ENCODE measurements at regions not wholly inside any gene's neighbourhood (a gene's known extent, or its start where the extent isn't known, plus 50 kb on each side); places are given as distances from the start of the nearest gene placed in this dataset.

DNA sequence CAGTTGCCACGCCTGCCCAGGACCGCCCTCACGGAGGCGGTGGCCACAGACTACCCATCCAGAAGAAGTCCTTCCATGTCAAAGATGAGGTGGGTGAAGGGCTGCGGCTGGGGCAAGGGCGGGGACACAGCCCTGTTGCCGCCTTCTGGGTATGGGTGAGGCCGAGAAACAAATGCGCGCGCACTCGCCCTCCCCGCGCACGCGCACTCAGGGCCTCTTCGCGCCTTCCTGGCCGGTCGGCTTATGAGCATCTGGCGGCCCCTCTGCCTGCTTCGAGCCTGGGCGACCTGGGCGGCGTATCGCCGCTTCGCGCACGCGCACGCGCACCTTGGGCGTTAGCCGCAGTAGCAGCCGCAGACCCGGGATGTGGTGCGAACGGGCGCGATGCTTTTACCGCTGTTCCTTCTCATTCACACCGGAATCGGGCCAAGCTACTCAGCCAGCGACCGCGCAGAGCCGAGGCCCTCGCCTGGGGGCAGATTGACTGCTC lies 931.7 kb downstream of the NLGN4Y start:
- Histone ChIP-seq H3K9me3 (no peaks in the 10 kb centered on the region), H3K4me3 (peak overlapping the region; percentile 35), H3K36me3 (no peaks in the 10 kb centered on the region), H3K27me3 (no peaks in the 10 kb centered on the region)
- peak; percentile 72 for DNase-seq

DNA sequence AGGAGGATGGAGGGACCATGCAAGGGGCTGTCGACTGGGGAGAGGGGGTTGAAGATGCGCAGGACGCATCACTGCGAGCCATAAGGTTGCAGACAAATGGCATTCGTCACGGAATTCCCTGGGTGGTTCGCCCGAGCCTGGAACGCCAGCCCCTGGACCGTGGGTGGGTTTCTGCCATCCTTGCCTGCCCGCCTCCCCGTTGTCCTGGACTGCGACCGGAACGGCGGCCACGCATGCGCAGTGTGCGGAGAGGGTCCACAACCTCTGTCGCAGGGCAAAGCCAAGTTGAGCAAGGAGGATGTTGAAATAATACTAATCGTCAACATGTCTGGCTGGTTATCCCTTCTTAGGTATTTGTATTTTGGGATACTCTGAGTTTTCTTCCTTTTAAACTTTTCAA lies 932.2 kb downstream of the NLGN4Y start:
- H3K9me3 ChIP-seq, result no peaks in the 10 kb centered on the region
- H3K36me3 ChIP-seq, result no peaks in the 10 kb centered on the region
- DNase-seq, result no peak
- H3K27me3 ChIP-seq, result no peaks in the 10 kb centered on the region
- H3K4me3 ChIP-seq, result peak overlapping the region; percentile 35

GRCh38 chrY:15457682-15458081 lies 933.4 kb downstream of the NLGN4Y start:
- Histone ChIP-seq H3K4me3 (no peak overlapping the region), H3K36me3 (no peaks in the 10 kb centered on the region), H3K9me3 (no peaks in the 10 kb centered on the region), H3K27me3 (no peaks in the 10 kb centered on the region)
- no peak for DNase-seq

- Histone ChIP-seq H3K4me3 (no peak overlapping the region), H3K36me3 (no peaks in the 10 kb centered on the region), H3K9me3 (no peaks in the 10 kb centered on the region), H3K27me3 (no peaks in the 10 kb centered on the region)
- DNase-seq, result no peak
Observed at GRCh38 chrY:15458426-15458825, 934.1 kb downstream of the NLGN4Y start.

GRCh38 chrY:15465880-15466279 lies 941.6 kb downstream of the NLGN4Y start:
- no peaks in the 10 kb centered on the region for H3K27me3 ChIP-seq
- no peak overlapping the region for H3K4me3 ChIP-seq

GRCh38 chrY:15466891-15467290 lies 942.6 kb downstream of the NLGN4Y start:
- H3K4me3 ChIP-seq, result no peak overlapping the region
- no peaks in the 10 kb centered on the region for H3K36me3 ChIP-seq
- DNase-seq, result no peak
- no peaks in the 10 kb centered on the region for H3K27me3 ChIP-seq
- no peaks in the 10 kb centered on the region for H3K9me3 ChIP-seq

More at GRCh38 chrY:15465880-15466279, 941.6 kb downstream of the NLGN4Y start:
- Histone ChIP-seq H3K36me3 (no peaks in the 10 kb centered on the region), H3K9me3 (no peaks in the 10 kb centered on the region)
- no peak for DNase-seq

- H3K27me3 ChIP-seq, result no peaks in the 10 kb centered on the region
- no peak overlapping the region for H3K4me3 ChIP-seq
- no peaks in the 10 kb centered on the region for H3K36me3 ChIP-seq
- DNase-seq, result no peak
- H3K9me3 ChIP-seq, result no peaks in the 10 kb centered on the region
Observed at GRCh38 chrY:15468091-15468490, 943.8 kb downstream of the NLGN4Y start.

DNA sequence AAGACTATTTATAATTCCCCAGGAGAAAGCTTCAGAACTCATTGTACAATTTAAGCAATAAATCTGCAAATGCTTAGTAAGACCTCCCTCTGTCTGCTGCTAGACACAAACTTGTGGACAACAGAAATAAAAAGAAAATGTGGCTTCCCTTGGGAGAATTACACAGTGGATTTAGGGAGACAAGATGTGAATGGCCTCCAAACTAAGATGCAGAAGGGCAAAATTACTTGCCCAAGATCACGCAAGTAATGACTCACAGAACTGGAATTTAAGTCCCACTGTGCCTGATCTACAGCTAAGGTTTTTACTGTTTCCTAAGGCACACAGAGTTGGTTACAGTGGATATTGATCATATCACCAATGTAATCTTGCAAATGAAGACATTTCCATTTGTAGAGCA lies 947.0 kb downstream of the NLGN4Y start:
- Histone ChIP-seq H3K27me3 (no peaks in the 10 kb centered on the region), H3K36me3 (no peaks in the 10 kb centered on the region), H3K4me3 (no peak overlapping the region), H3K9me3 (no peaks in the 10 kb centered on the region)
- no peak for DNase-seq

DNA sequence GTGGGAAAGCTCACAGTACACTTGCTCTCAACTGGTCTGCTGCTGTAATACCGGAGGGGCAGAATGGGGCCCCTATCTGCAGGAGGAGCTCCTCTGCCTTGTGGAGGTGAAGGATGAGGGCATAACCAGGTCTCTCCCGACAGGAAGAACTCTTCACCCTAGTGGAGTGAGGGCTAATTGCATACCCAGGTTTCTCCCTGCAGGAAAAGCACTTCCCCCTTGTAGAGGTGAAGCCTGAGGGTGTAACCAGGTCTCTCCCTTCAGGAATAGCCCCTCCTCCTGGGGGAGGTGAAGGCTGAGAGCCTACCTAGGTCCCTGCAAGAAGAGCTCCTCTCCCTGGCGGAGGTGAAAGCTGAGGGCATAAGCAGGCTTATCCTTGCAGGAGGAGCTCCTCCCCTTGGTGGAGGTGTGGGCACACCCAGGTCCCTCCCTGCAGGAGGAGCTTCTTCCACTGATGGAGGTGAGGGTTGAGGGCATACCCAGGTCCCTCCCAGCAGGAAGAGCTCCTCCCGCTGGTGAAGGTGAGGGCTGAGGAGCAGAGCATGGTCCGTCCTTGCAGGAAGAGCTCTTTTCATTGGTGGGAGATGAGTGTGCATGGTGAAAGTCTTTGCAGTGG lies 954.1 kb downstream of the NLGN4Y start:
- Histone ChIP-seq H3K4me3 (no peak overlapping the region), H3K9me3 (no peaks in the 10 kb centered on the region), H3K27me3 (no peaks in the 10 kb centered on the region), H3K36me3 (no peaks in the 10 kb centered on the region)
- no peak for DNase-seq

DNA sequence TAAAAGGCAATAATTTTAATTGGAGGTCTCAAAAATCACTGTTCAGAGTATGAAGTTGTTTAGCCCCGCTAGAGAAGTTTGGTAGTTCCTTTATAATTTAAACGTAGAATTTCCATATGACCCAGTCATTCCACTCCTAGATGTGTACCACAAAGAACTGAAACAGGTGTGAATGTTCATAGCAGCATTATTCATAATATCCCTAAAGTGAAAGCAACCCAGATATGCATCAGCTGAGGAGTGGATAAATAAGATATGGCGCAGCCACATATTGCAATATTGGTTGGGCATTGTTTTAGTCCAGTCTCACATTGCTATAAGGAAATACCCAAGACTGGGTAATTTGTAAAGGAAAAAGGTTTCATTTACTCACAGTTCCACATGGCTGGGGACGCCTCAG lies 976.2 kb downstream of the NLGN4Y start:
- H3K9me3 ChIP-seq, result no peaks in the 10 kb centered on the region
- no peak for DNase-seq

GRCh38 chrY:15501181-15501580 lies 976.9 kb downstream of the NLGN4Y start:
- Histone ChIP-seq H3K9me3 (no peaks in the 10 kb centered on the region), H3K36me3 (no peaks in the 10 kb centered on the region), H3K27me3 (no peaks in the 10 kb centered on the region), H3K4me3 (no peak overlapping the region)
- DNase-seq, result no peak

More for the DNA sequence above, 976.2 kb downstream of the NLGN4Y start:
- H3K4me3 ChIP-seq, result no peak overlapping the region
- no peaks in the 10 kb centered on the region for H3K27me3 ChIP-seq
- no peaks in the 10 kb centered on the region for H3K36me3 ChIP-seq

DNA sequence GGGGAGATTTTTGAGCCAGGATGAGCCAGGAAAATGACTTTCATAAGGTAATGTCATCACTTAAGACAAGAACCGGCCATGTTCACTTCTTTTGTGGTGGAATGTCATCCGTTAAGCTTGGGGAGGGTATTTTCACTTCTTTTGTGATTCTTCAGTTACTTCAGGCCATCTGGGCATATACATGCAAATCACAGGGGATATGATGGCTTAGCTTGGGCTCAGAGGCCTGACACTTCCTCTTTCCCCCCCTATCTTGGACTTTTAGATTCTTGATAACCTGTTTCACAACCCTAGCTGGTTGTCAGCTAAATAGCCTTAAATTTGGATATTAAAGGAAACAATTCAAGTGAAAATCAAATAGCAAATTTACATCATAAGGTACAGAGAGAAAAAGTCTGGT lies 986.0 kb downstream of the NLGN4Y start:
- no peak overlapping the region for H3K4me3 ChIP-seq
- no peaks in the 10 kb centered on the region for H3K27me3 ChIP-seq
- no peak for DNase-seq

DNA sequence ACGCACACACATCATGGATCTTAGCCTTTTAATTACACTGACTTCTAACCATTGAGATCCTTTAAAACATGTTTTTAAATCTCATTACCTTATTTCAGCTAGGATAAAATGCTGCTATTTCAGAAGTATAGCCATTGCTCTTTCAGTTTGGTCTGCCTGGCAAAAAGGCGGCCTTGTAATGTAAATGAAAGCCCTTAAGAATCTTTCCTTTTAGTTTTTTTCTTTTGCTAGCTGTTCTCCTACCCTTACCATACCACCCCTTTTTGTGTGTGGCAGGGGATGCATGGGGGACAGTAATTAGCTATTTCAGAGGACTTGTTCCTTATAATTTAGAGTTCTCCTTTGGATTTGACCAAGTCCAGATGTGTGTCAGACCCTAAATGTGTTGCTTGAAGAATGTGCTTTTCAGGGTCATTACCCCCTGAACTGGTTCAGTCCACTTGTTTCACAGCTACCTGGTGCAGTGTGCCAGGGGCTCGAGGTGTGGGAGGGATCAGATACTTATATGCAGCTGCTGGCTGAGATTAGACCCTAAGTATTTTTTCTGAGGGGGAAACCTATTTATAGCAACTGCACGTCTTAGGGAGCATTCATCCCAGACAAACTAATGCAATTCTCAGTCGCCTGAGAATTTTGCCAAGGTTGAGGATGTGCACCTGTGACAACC lies 986.8 kb downstream of the NLGN4Y start:
- no peak for DNase-seq
- Histone ChIP-seq H3K4me3 (no peak overlapping the region), H3K27me3 (no peaks in the 10 kb centered on the region), H3K36me3 (no peaks in the 10 kb centered on the region), H3K9me3 (no peaks in the 10 kb centered on the region)

More for the DNA sequence above, 986.0 kb downstream of the NLGN4Y start:
- H3K36me3 ChIP-seq, result no peaks in the 10 kb centered on the region
- H3K9me3 ChIP-seq, result no peaks in the 10 kb centered on the region

DNA sequence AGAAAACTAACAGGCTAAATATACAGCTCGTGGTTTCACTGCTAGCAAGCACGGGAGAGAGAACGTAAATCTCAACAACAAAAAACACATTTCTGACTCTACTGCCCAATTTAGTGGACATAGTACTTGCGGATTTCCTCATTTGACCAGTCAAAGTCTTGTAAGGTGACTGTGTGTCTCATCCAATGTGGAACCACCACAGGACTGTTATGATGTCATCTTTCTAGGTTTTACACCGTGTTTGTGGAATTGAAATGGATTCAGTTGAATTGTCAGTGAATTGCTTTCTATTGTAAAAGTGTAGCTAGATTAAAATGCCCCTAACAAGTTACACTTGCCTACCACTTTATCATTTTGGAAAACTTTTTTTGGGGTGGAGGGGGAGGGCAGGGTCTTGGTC lies 1010.8 kb downstream of the NLGN4Y start:
- H3K27me3 ChIP-seq, result no peaks in the 10 kb centered on the region
- no peaks in the 10 kb centered on the region for H3K36me3 ChIP-seq
- no peak overlapping the region for H3K4me3 ChIP-seq
- DNase-seq, result no peak
- H3K9me3 ChIP-seq, result no peaks in the 10 kb centered on the region

- H3K4me3 ChIP-seq, result no peak overlapping the region
- H3K27me3 ChIP-seq, result no peaks in the 10 kb centered on the region
- no peaks in the 10 kb centered on the region for H3K9me3 ChIP-seq
- DNase-seq, result peak; percentile 3
- no peaks in the 10 kb centered on the region for H3K36me3 ChIP-seq
Observed at GRCh38 chrY:15535784-15536511, 1011.6 kb downstream of the NLGN4Y start.

GRCh38 chrY:15540516-15540915 lies 1016.2 kb downstream of the NLGN4Y start:
- Histone ChIP-seq H3K36me3 (no peaks in the 10 kb centered on the region), H3K27me3 (no peaks in the 10 kb centered on the region), H3K9me3 (no peaks in the 10 kb centered on the region), H3K4me3 (no peak overlapping the region)
- no peak for DNase-seq

DNA sequence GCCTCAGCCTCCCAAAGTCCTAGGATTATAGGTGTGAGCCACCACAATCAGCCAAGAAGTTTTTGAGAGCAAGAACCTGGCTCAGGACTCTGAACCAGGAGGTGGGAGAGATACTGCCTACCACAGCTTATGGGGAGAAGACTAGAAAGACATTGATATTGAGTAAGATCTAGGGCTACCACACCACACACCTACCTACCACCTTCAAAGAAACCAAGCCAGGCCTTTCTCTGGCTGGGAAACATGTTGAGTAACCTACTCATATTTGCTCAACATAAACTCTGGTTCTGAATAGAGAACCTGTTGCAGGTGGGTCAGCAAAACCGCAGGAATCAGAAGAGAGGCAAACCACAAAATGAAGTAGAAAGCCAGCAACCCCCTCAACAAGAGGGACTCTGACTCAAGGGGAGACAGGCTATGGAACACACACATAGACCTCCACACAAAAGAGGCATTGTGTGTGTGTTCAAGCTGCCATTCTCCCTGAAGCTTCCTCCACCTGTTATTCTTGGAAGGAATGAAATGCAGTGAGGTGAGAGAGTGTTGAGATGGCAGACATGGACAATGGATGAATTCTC lies 1021.9 kb downstream of the NLGN4Y start:
- DNase-seq, result no peak
- H3K9me3 ChIP-seq, result no peaks in the 10 kb centered on the region
- H3K4me3 ChIP-seq, result no peak overlapping the region
- H3K36me3 ChIP-seq, result no peaks in the 10 kb centered on the region
- H3K27me3 ChIP-seq, result no peaks in the 10 kb centered on the region

All from MG63 (cell line).